HCEC 1CT (cell line): ENCODE measurements at regions not wholly inside any gene's neighbourhood (a gene's known extent, or its start where the extent isn't known, plus 50 kb on each side); places are given as distances from the start of the nearest gene placed in this dataset.
"Not testable (repeated sequence)": the region's sequence is repeated elsewhere in the genome, so short reads cannot be mapped to it uniquely, and the experiment has no call there.

Source experiments
- DNase-seq: peaks from one replicate; pipeline ENCODE4 v3.0.0-alpha.2; 2017

GRCh38 chr11:69905611-69906452 is 86.6 kb upstream of the FGF3 start:
- DNase-seq = no peak

- no peak for DNase-seq
These were observed 87.3 kb upstream of the FGF3 start for GRCh38 chr11:69906453-69906907.

GRCh38 chr11:69907611-69908010 is 88.4 kb upstream of the FGF3 start:
- no peak for DNase-seq

GRCh38 chr11:69908511-69909220 is 89.5 kb upstream of the FGF3 start:
- DNase-seq = no peak

GRCh38 chr11:69909561-69910518 is 90.6 kb upstream of the FGF3 start:
- no peak for DNase-seq

GRCh38 chr11:69910519-69911309 is 91.5 kb upstream of the FGF3 start:
- no peak for DNase-seq

GRCh38 chr11:69911310-69912160 is 92.3 kb upstream of the FGF3 start:
- DNase-seq = no peak

- DNase-seq = no peak
These were observed 93.1 kb upstream of the FGF3 start for GRCh38 chr11:69912161-69912910.

- peak; percentile 44 for DNase-seq
These were observed 93.8 kb upstream of the FGF3 start for GRCh38 chr11:69912911-69913451.

- no peak for DNase-seq
These were observed 94.5 kb upstream of the FGF3 start for GRCh38 chr11:69913591-69914285.

- no peak for DNase-seq
These were observed 95.3 kb upstream of the FGF3 start for GRCh38 chr11:69914286-69915150.

GRCh38 chr11:69915151-69915500 is 95.9 kb upstream of the FGF3 start:
- peak; percentile 3 for DNase-seq

GRCh38 chr11:69915501-69916250 is 96.5 kb upstream of the FGF3 start:
- peak; percentile 50 for DNase-seq

GRCh38 chr11:69916251-69916649 is 97.0 kb upstream of the FGF3 start:
- not testable (repeated sequence) for DNase-seq

- no peak for DNase-seq
These were observed 97.7 kb upstream of the FGF3 start for GRCh38 chr11:69916806-69917387.

GRCh38 chr11:69917529-69917928 is 98.3 kb upstream of the FGF3 start:
- no peak for DNase-seq

- DNase-seq = no peak
These were observed 99.2 kb upstream of the FGF3 start for GRCh38 chr11:69918231-69918937.
